ENCODE measurements at regions not wholly inside any gene's neighbourhood (a gene's known extent, or its start where the extent isn't known, plus 50 kb on each side); places are given as distances from the start of the nearest gene placed in this dataset.

GRCh38 chr3:31173118-31173718 is 278.8 kb upstream of the GADL1 start:
- Histone ChIP-seq H3K27ac (ENCODE audit: low read depth, low read length) (no peak overlapping the region), H3K4me2 (ENCODE audit: insufficient read depth, low read length) (no peak overlapping the region), H2AFZ (ENCODE audit: low read length) (no peak overlapping the region)

GRCh38 chr3:31174079-31174478 is 279.6 kb upstream of the GADL1 start:
- Histone ChIP-seq H4K20me1 (ENCODE audit: insufficient read depth, low read length) (no peaks in the 10 kb centered on the region), H3K4me3 (ENCODE audit: insufficient read depth, low read length) (no peak overlapping the region), H3K4me1 (ENCODE audit: insufficient read depth, low read length) (peaks cover 17% of the 10 kb centered on the region), H3K4me2 (ENCODE audit: insufficient read depth, low read length) (no peak overlapping the region), H3K36me3 (ENCODE audit: insufficient read depth, low read length) (no peaks in the 10 kb centered on the region), H3K27ac (ENCODE audit: low read depth, low read length) (no peak overlapping the region), H3K79me2 (ENCODE audit: insufficient read depth, low read length) (no peaks in the 10 kb centered on the region), H2AFZ (ENCODE audit: low read length) (no peak overlapping the region), H3K9me3 (ENCODE audit: low read depth, low read length) (no peaks in the 10 kb centered on the region), H3K27me3 (ENCODE audit: insufficient read depth, low read length) (no peaks in the 10 kb centered on the region)
- DNase-seq (ENCODE audit: insufficient read length, low spot score, missing footprints), result no peak
- TF ChIP-seq CTCF (IDR thresholded peaks at IDR 0.05; ENCODE audit: extremely low read depth, low read depth, low read length), result no peak

More at GRCh38 chr3:31173118-31173718, 278.8 kb upstream of the GADL1 start:
- Histone ChIP-seq H4K20me1 (ENCODE audit: insufficient read depth, low read length) (no peaks in the 10 kb centered on the region), H3K4me1 (ENCODE audit: insufficient read depth, low read length) (peaks cover 17% of the 10 kb centered on the region), H3K27me3 (ENCODE audit: insufficient read depth, low read length) (no peaks in the 10 kb centered on the region), H3K4me3 (ENCODE audit: insufficient read depth, low read length) (no peak overlapping the region), H3K36me3 (ENCODE audit: insufficient read depth, low read length) (no peaks in the 10 kb centered on the region), H3K9me3 (ENCODE audit: low read depth, low read length) (no peaks in the 10 kb centered on the region), H3K79me2 (ENCODE audit: insufficient read depth, low read length) (no peaks in the 10 kb centered on the region)
- no peak for DNase-seq (ENCODE audit: insufficient read length, low spot score, missing footprints)
- no peak for TF ChIP-seq CTCF (IDR thresholded peaks at IDR 0.05; ENCODE audit: extremely low read depth, low read depth, low read length)

- no peak for TF ChIP-seq CTCF (IDR thresholded peaks at IDR 0.05; ENCODE audit: extremely low read depth, low read depth, low read length)
- Histone ChIP-seq H3K4me1 (ENCODE audit: insufficient read depth, low read length) (peaks cover 11% of the 10 kb centered on the region), H3K4me3 (ENCODE audit: insufficient read depth, low read length) (no peak overlapping the region), H3K9me3 (ENCODE audit: low read depth, low read length) (no peaks in the 10 kb centered on the region), H2AFZ (ENCODE audit: low read length) (no peak overlapping the region), H4K20me1 (ENCODE audit: insufficient read depth, low read length) (no peaks in the 10 kb centered on the region), H3K36me3 (ENCODE audit: insufficient read depth, low read length) (no peaks in the 10 kb centered on the region), H3K27me3 (ENCODE audit: insufficient read depth, low read length) (no peaks in the 10 kb centered on the region), H3K4me2 (ENCODE audit: insufficient read depth, low read length) (no peak overlapping the region), H3K27ac (ENCODE audit: low read depth, low read length) (no peak overlapping the region), H3K79me2 (ENCODE audit: insufficient read depth, low read length) (no peaks in the 10 kb centered on the region)
- DNase-seq (ENCODE audit: insufficient read length, low spot score, missing footprints), result no peak
These were observed 281.6 kb upstream of the GADL1 start for GRCh38 chr3:31176045-31176444.

GRCh38 chr3:31178467-31178866 is 284.0 kb upstream of the GADL1 start:
- no peaks in the 10 kb centered on the region for H3K4me1 ChIP-seq (ENCODE audit: insufficient read depth, low read length)
- no peaks in the 10 kb centered on the region for H3K9me3 ChIP-seq (ENCODE audit: low read depth, low read length)
- DNase-seq (ENCODE audit: insufficient read length, low spot score, missing footprints), result no peak
- H3K4me3 ChIP-seq (ENCODE audit: insufficient read depth, low read length), result no peak overlapping the region
- H4K20me1 ChIP-seq (ENCODE audit: insufficient read depth, low read length), result no peaks in the 10 kb centered on the region
- no peaks in the 10 kb centered on the region for H3K79me2 ChIP-seq (ENCODE audit: insufficient read depth, low read length)
- H3K4me2 ChIP-seq (ENCODE audit: insufficient read depth, low read length), result no peak overlapping the region
- no peaks in the 10 kb centered on the region for H3K36me3 ChIP-seq (ENCODE audit: insufficient read depth, low read length)
- no peaks in the 10 kb centered on the region for H3K27me3 ChIP-seq (ENCODE audit: insufficient read depth, low read length)
- no peak overlapping the region for H2AFZ ChIP-seq (ENCODE audit: low read length)
- TF ChIP-seq CTCF (IDR thresholded peaks at IDR 0.05; ENCODE audit: extremely low read depth, low read depth, low read length), result no peak
- no peak overlapping the region for H3K27ac ChIP-seq (ENCODE audit: low read depth, low read length)
